ENCODE measurements at regions not wholly inside any gene's neighbourhood (a gene's known extent, or its start where the extent isn't known, plus 50 kb on each side); places are given as distances from the start of the nearest gene placed in this dataset.
"Not testable (repeated sequence)": the region's sequence is repeated elsewhere in the genome, so short reads cannot be mapped to it uniquely, and the experiment has no call there.

- DNase-seq (ENCODE audit: low read depth, low spot score), result no peak
Measured at GRCh38 chr6:2378046-2378657, 132.7 kb upstream of the GMDS start.

- peak; percentile 92 for DNase-seq (ENCODE audit: low read depth, low spot score)
Measured at GRCh38 chr6:2376429-2377355, 131.3 kb upstream of the GMDS start.

- DNase-seq (ENCODE audit: low read depth, low spot score), result no peak
Measured at GRCh38 chr6:2375443-2375842, 130.0 kb upstream of the GMDS start.

- no peak for DNase-seq (ENCODE audit: low read depth, low spot score)
Measured at GRCh38 chr6:2369606-2370005, 124.2 kb upstream of the GMDS start.

- DNase-seq (ENCODE audit: low read depth, low spot score), result no peak
Measured at GRCh38 chr6:2363211-2363610, 117.8 kb upstream of the GMDS start.

GRCh38 chr6:2361195-2361594 lies 115.8 kb upstream of the GMDS start:
- no peak for DNase-seq (ENCODE audit: low read depth, low spot score)

GRCh38 chr6:2360716-2361115 lies 115.3 kb upstream of the GMDS start:
- DNase-seq (ENCODE audit: low read depth, low spot score), result no peak

- DNase-seq (ENCODE audit: low read depth, low spot score), result no peak
Measured at GRCh38 chr6:2360126-2360525, 114.7 kb upstream of the GMDS start.

- DNase-seq (ENCODE audit: low read depth, low spot score), result peak; percentile 31
Measured at GRCh38 chr6:2355150-2355549, 109.7 kb upstream of the GMDS start.

GRCh38 chr6:2354138-2354491 lies 108.7 kb upstream of the GMDS start:
- DNase-seq (ENCODE audit: low read depth, low spot score), result no peak

GRCh38 chr6:2353412-2354137 lies 108.2 kb upstream of the GMDS start:
- peak; percentile 83 for DNase-seq (ENCODE audit: low read depth, low spot score)

GRCh38 chr6:2351807-2352431 lies 106.5 kb upstream of the GMDS start:
- peak; percentile 40 for DNase-seq (ENCODE audit: low read depth, low spot score)

- DNase-seq (ENCODE audit: low read depth, low spot score), result no peak
Measured at GRCh38 chr6:2351090-2351489, 105.7 kb upstream of the GMDS start.

GRCh38 chr6:2346078-2346477 lies 100.7 kb upstream of the GMDS start:
- DNase-seq (ENCODE audit: low read depth, low spot score), result no peak

- no peak for DNase-seq (ENCODE audit: low read depth, low spot score)
Measured at GRCh38 chr6:2344319-2344905, 99.0 kb upstream of the GMDS start.

- DNase-seq (ENCODE audit: low read depth, low spot score), result no peak
Measured at GRCh38 chr6:2327591-2327990, 82.2 kb upstream of the GMDS start.

- DNase-seq (ENCODE audit: low read depth, low spot score), result no peak
Measured at GRCh38 chr6:2324166-2324953, 79.0 kb upstream of the GMDS start.

- not testable (repeated sequence) for DNase-seq (ENCODE audit: low read depth, low spot score)
Measured at GRCh38 chr6:2317498-2317897, 72.1 kb upstream of the GMDS start.

GRCh38 chr6:2314641-2315040 lies 69.2 kb upstream of the GMDS start:
- DNase-seq (ENCODE audit: low read depth, low spot score), result no peak

- no peak for DNase-seq (ENCODE audit: low read depth, low spot score)
Measured at GRCh38 chr6:2310042-2310441, 64.6 kb upstream of the GMDS start.

GRCh38 chr6:2309122-2309521 lies 63.7 kb upstream of the GMDS start:
- DNase-seq (ENCODE audit: low read depth, low spot score), result no peak
